HG03521 (cell line): ENCODE measurements at regions not wholly inside any gene's neighbourhood (a gene's known extent, or its start where the extent isn't known, plus 50 kb on each side); places are given as distances from the start of the nearest gene placed in this dataset.

Source experiments
- ATAC-seq: cut with Tn5 transposase; IDR thresholded peaks from one replicate; pipeline ENCODE4 v1.9.1; 2021; ENCODE audit warnings: mild to moderate bottlenecking, moderate library complexity; ENCODE audit not compliant: unreplicated experiment

DNA sequence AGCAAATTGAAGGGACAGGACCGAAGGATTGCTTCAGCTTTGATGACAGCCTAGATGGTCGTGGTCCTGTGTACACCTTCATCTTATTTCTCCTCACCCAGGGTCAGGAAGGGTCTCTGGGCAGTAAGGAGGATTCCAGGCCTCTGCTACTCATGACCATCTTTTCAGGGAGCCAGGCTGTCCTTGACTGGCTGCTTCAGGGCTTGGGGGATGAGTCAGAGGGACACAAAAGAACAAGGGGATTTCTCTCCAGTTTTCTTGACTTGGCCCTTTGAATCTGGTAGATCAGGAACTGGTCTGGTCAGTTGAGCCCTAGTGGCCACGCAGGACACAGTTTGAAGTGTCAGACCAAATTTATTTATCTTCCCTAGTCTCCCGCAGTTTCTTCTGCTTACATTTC is 402.1 kb upstream of the CHD6 start:
- ATAC-seq, result no peak

DNA sequence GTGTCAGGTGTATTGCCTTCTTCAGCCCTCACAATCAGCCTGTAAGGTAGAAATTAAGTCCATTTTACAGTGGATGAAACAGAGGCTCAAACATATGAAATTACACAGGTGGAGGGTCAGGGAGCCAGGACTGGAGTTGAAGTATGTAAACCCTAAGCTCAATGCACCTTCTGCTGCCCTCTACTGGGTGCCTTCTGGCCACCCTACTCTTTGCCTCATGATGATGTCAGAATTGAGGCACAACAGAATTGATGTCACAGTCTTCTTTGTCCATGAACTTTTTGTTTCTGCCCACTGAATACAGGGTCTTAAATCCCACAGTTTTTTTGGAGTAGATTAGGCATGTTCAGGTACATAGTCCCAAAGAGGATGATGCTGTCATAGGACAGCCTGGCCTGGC is 400.8 kb upstream of the CHD6 start:
- ATAC-seq, result no peak

DNA sequence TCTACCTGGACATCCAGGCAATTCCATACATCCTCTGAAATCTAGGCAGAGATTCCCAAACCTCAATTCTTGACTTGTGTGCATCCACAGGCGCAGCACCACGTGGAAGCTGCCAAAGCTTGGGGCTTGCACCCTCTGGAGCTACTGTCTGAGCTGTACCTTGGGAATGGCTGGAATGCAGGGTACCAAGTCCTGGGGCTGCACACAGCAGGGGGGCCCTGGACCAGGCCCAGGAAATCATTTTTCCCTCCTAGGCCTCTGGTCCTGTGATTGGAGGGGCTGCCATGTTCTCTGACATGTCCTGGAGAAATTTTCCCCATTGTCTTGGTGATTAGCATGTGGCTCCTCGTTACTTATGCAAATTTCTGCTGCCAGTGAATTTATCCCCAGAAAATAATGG is 391.9 kb upstream of the CHD6 start:
- no peak for ATAC-seq

DNA sequence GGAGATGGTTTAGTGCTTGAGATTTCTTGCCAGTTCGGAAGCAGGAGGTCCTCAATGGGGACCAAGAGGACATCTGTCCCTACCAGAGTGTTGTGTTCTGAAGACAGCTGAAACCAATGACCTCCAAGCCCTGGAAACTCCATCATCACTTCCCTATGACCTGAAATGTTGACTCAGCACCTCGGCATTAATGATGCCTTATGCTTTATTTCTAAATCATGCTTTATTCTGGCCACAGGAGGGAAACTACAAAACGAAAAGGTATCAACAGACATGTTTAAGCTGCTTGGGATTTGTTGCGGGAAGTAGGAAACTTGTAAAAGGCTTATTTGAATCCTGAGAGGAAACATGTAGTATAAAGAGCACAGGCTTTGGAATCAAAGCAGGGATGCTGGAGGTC is 389.1 kb upstream of the CHD6 start:
- no peak for ATAC-seq

DNA sequence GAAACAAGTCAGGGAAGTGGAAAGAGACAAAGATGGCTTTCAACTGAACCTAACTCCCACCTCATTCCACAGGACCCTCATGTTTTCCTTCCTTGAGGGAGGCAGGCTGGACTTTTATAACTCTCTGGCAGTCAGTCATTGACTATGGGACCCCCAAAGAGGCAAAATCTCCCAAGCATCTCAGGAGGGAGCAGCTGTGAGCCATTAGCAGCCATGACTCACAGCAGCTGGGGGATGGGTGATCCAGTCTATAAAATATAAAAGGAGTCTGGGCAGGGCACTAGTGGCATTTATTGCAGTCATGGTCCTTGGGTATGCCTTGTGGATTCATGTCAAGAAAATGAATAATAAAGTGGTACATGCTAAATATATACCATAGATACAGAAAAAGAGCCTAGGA is 387.0 kb upstream of the CHD6 start:
- no peak for ATAC-seq

DNA sequence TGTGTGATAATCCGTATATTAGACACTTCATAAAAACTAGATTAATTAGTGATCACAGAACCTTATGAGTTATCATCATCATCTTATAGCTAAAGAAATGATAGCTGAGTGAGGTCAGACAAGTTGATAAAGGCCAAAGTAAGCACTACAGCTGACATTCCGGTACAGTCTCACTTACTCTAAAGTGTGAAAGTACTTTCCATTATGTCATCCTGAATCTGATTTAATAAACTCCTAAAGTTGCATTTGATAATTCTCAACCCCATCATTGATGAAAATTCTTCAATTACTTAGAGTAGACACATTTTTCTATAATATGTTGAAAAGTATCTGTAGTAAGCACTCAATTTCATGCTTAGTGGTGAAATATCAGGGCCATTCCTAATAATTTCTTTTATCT is 385.2 kb upstream of the CHD6 start:
- no peak for ATAC-seq

DNA sequence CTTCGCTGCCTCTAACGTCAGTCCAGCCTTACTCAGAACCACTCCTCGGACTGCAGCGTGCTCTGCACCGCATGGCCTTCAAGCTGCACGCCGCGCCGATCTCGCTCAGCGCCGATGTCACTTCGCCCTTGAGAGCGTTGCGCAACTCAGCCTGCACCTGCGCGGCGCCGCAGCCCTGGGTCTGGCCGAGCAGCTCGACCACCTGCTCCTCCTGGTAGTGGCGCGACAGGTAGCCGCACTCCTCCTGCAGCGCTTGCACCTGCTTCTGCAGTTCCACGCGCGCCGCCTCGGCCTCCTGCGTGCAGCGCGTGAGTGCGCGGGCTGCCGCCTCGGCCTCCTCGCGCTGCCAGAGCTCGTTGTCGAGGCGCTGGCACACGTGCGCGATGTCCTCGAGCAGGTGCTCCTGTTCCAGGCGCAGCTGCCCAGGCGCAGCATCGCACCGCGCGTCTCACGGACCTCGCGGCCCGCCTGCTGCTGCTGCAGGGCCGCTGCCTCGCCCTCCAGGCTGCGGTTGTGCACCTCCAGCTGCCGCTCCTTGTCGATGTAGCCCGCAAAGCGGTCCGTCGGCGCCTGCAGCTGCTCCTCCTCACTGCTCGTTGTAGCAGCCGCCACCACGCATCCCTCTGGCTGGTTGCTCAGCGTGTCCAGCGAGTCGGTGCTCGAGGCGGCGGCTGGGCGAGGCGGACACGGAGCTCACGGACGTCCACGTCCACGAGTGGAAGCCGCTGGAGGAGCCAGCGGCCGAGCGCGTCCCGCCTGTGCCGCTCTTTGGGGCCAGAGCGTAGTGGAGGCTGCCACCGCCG is 380.6 kb upstream of the CHD6 start:
- ATAC-seq, result no peak

DNA sequence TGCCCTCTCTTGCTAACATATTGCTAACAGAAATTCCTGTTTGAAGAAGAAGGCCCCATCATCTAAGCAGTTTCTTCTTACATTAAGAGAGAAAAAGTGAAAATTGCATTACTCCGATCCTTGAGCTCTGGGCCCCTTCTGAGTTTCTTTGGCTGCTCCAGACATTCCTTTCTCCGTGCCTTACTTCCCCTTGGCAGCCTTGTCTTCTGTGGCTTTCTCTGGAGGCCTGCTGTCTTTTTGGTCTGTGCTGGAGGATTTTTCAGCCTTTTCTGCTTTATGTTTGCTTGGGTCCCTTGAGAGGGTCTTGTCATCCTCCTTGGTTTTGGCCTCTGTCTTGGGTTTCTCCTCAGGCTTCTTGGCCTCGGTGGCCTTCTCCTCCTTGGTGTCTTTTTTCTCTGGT is 378.8 kb upstream of the CHD6 start:
- ATAC-seq, result no peak

DNA sequence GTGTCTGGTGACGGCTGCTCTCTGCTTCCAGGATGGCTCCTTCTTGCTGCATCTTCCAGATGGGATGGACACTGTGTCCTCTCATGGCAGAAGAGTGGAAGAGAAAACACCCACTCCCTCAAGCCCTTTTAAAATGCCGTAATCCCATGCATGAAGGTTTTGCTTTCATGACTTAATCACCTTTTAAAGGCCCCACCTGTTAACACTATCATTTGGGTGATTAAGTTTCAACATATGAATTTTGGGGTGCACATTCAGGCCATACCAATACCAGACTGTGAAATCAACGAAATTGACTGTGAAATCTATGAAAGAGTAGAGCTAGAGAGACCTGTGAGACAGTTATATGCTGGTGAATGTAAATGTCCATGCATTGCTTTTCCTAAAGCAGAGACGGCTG is 374.3 kb upstream of the CHD6 start:
- no peak for ATAC-seq

DNA sequence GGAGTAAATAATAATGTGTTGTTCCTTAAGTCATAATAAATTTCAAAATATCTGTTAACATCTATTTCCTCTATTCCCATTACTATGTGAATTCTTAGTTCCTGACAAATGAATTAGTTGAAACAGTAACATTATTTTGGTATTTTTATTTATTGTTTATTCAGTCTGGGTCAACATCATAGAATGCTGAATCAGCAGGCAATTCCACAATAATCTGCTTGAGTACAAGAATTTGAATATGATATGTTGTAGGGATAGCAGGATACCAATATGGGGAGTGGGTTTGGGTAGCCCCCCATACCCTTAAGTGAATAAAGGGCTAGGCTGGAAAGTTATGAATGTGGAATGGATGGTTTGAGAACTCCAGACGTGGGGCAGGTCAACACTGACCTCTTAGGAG is 373.2 kb upstream of the CHD6 start:
- no peak for ATAC-seq

DNA sequence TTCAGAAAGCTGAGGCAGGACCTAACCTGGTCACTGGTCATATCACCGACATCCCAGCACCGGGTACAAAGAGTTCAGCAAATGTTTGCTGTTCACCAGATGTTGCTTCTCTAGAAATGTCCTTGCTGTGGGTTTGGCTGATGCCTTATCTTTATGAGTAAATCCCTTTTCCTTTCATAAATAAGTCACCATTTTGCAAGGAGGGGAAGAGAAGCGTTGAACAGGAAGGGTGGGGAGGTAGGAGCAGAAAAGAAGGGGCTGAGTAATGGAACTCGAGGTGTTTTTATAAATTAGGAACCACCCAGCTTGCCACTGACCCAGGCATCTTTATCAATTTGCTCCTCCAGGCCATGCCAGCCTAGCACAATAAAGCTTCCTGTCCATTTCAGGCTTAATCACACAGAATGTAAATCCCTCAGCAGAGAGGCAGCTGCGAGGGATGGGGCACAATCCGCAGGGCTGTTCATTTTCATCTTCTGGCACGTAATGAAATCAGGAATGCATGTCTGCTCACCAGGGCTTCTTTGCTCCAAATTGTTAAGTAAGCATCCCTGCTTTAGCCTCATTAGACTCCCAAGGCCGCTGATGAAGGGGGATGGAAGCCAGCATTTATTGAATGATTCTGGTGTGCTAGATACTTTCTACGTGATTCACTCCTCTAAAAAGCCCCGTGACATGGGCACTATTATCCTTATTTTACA is 371.9 kb upstream of the CHD6 start:
- ATAC-seq, result no peak

DNA sequence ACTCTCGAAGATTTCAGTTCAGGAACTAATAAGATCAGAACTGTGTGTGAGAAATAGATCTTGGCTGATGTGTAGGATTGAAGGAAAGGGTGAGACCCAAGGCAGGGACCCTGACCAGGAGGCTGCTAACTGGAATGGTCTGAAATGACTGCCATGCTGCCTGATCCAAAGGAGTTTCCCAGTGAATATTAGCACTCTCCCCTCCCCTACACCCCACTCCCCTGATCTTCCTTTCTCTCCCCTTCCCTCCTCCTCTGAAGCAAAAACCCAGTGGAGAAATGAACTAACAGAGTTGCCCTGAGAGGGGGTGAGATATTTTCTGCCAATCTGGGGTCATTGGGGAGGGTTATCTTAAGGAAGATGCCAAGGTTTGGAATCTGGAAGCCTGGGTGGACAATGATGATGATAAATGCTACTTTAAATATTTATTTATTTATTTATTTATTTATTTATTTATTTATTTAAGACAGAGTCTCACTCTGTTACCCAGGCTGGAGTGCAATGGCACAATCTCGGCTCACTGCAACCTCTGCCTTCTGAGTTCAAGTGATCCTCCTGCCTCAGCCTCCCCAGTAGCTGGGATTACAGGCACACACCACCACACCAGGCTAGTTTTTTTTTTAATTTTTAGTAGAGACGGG is 371.0 kb upstream of the CHD6 start:
- ATAC-seq, result no peak

DNA sequence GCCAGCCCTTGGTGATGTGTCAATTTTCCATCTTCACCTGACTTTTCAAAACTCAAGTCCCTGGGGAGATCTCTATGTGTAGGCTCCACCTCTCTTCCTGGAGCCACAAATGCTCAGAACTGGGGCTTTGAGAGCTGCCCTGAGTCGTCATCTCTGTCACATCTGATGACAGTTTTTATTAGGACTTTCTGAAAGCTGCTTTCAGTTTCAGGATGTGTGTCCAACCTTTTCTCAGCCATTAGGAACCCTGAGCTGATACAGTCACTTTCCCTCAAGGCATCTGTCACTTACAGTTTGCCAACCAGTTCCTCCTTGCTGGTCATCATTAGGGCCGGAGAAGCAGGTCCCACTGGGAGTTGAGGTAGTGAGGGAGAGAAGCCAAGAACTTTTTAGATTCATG is 365.9 kb upstream of the CHD6 start:
- no peak for ATAC-seq

DNA sequence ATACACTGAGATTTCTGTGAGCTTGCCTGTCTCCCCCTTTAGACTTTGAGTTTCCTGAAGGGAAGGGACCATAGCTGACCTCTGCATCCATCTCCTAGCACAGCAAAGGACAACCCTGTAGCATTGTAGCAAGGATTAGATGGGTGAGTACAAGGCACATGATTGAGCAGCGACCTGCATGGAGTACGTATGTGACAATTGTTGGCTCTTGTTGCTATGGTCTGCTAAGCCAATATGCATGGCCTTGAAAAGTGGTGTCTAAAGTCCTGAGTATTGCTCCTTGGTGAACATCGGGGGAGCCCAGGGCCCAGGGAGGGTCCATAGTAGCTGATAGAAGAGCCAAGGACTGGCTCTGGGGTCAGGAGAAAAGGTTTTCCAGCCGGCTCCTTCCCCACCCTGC is 365.0 kb upstream of the CHD6 start:
- no peak for ATAC-seq

DNA sequence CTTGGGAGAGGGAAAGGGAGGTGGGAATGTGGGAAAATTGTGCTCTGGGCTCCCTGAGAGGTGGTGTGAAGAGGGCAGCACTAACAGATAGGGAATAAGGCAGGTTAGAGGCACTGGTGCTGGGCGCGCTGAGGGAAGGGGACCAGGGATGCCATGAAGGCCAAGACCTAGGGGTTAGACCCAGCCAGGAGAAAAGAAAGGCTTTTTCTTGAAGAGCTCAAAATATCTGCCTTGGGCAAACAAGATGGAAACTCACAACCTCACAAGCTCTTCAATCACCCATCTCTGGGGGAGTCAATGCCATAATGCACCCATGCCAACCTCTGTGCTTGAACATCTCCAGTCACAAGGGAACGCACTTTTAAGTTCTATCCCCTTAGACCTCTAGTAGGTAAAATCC is 363.6 kb upstream of the CHD6 start:
- no peak for ATAC-seq

DNA sequence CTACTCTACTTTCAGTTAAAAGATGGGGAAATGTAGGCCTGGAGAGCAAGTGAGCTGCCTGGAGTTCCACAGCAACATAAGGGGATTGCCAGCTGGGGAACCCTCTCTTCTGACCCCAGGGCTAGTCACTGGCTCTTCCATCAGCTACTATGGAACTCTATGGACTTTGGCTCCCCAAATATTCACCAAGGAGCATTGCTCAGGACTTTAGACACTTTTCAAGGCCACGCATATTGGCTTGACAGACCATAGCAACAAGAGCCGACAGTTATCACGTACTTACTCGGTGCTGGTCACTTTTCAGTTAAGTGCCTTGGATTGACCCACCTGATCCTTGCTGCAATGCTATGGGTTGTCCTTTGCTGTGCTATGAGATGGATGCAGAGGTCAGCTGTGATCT is 360.7 kb upstream of the CHD6 start:
- no peak for ATAC-seq

DNA sequence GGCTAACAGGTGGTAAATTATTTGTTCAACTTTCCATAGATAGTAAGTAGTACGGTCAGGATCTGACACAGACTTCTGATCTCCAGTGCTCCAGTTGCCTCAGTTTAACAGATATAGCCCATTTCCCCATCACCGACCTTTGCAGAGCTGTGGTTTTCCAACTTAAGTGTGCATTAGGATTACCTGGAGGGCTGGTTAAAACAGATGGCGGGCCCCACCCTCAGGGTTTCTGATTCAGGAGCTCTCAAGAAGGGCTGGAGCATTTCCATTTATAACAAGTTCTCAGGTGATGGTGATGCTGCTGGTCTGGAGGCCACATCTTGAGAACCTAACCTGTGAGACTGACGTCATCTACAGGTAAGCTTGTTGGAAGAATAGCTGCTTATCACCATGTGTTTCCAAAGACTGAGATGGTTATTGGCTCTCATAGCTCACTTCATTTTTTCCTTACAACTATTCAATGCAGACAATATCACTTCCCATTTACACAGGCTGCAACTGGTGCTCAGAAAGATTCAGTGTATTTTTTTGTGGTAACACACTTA is 360.1 kb upstream of the CHD6 start:
- no peak for ATAC-seq

DNA sequence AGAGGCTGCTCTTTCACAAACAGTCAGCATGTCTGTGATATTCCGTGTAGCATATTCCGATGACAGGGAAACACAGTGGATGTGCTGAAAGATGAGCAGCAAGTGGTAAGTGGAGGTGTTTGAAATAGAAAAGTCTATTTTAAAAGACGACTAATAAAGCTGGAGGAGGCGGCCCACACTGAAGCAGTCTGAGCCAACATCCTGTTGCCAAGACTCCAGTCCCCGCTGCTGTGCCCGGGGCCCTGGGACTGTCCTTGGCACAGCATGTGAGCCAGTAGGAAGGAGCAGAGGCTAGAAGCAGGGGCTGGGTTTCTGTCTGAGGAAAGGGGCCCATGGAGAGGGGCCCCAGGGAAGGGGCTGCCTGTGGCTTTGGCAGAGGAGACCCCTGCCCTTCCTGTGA is 351.5 kb upstream of the CHD6 start:
- no peak for ATAC-seq

DNA sequence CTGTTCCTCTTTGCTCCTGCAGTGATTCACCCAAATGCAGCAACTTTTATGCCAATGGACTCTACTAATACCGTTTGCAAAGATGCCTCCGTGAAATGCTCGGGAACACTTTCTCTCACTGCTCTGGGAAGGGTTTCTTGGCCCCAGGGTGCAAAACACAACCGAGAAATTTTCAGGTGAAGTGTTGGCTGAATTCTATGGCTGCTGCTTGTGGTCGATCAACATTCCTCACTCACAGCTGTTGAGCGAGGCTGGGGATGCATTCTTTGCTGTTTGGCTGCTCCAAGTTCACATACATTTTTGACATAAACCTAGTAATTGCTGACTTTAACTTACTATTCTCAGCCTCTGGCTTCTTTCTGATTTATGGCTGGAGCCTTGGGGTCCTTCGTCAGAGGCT is 342.0 kb upstream of the CHD6 start:
- ATAC-seq, result no peak

DNA sequence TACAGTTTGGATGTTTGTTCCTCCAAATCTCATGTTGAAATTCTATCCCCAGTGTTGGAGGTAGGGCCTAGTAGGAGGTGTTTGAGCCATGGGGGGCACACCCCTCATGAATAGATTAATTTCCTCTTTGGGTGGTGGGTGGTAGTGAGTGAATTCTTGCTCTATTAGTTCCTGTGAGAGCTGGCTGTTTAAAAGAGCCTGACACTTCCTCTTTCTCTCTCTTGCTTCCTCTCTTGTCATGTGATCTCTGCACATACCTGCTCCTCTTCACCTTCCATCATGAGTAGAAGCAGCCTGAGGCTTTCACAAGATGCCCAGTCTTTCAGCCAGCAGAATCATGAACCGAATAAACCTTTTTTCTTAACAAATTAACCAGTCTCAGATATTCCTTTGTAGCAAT is 340.2 kb upstream of the CHD6 start:
- no peak for ATAC-seq

DNA sequence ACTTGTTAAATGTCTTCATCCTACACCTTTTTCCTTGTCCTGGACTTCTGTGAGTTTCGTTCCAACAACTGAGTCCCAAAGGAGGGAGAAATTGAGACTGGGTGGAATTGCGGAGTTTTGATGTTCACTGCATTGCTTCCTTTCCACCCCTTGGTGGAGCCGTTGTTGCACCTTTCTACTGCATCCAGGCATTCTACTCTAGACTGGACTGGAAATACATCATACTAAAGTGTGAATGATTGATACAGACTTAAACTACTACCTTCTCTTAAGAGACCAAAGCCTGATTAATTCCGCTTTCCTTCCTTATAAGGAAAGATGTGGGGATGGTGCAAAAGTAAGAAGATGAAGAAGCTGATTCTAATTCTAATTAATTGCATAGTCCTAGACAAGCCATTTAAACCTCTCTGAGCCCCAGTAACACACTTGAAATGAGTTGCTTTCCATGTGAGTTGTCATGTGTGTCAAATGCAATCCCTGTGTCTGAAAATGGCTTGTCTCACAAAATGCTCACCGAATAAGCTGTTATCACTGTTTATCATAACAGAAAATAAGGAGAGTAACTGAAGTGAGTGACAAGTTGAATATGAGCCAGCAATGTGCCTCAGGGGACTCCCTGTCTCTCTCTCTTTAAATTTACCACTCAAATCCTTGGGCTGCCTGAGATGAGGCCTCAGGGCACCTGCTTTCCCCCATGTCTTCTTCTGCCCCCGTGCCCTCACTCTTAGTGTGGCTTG is 338.3 kb upstream of the CHD6 start:
- no peak for ATAC-seq
